ENCODE measurements at regions not wholly inside any gene's neighbourhood (a gene's known extent, or its start where the extent isn't known, plus 50 kb on each side); places are given as distances from the start of the nearest gene placed in this dataset.

- no peak for DNase-seq (ENCODE audit: low read depth in 2 of 2)
- H3K4me3 ChIP-seq (replicated peaks in 1 of 2; ENCODE audit: low read depth in 2 of 2, low read length in 2 of 2): no peak overlapping the region
- TF ChIP-seq CTCF (IDR thresholded peaks at IDR 0.05; ENCODE audit: low read depth, low read length): no peak
Observed at GRCh38 chr7:81629702-81630101, 140.1 kb downstream of the HGF start.

GRCh38 chr7:81628951-81629350 lies 140.9 kb downstream of the HGF start:
- H3K4me3 ChIP-seq (replicated peaks in 1 of 2; ENCODE audit: low read depth in 2 of 2, low read length in 2 of 2): no peak overlapping the region
- no peak for TF ChIP-seq CTCF (IDR thresholded peaks at IDR 0.05; ENCODE audit: low read depth, low read length)
- DNase-seq (ENCODE audit: low read depth in 2 of 2): no peak

DNA sequence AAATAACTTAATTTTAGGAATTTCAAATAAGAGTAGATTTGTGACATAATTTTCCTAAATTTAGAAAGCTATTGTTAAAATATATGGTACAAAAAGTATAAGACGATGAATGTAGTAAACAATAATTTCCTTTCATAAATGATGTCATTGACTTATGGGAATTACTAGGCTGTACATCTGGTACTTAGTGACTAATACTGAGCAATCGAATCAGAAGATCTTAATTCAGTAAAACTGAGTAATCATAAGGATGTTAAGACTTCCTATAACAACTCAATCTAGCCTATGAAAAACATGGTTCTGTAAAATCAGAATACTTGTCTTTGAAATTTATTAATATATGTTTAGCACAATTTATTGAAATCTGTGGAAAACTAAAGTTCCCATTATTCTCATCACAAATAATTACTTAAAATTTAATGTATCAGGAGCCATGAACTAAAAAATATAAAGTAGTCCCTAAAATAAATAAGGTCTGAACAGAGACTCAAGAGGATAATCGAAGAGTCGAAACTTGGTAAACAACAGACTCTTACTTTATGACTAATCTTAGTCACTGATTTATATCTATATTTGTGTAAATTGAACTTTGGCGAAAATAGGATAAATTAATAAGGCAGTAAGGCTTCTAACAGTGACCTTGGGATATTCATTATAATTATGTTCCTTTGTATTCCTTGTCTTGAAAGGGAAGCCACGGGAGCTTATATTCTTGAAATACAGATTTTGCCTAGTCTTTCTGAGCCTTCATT lies 142.1 kb downstream of the HGF start:
- H3K4me3 ChIP-seq (replicated peaks in 1 of 2; ENCODE audit: low read depth in 2 of 2, low read length in 2 of 2): no peak overlapping the region
- peak; percentile 69 to 95 for DNase-seq (ENCODE audit: low read depth in 2 of 2)
- no peak for TF ChIP-seq CTCF (IDR thresholded peaks at IDR 0.05; ENCODE audit: low read depth, low read length)

GRCh38 chr7:81626008-81626407 lies 143.8 kb downstream of the HGF start:
- no peak overlapping the region for H3K4me3 ChIP-seq (replicated peaks in 1 of 2; ENCODE audit: low read depth in 2 of 2, low read length in 2 of 2)
- DNase-seq (ENCODE audit: low read depth in 2 of 2): peak; percentile 78 to 86
- TF ChIP-seq CTCF (IDR thresholded peaks at IDR 0.05; ENCODE audit: low read depth, low read length): no peak

GRCh38 chr7:81624650-81625631 lies 144.9 kb downstream of the HGF start:
- no peak for TF ChIP-seq CTCF (IDR thresholded peaks at IDR 0.05; ENCODE audit: low read depth, low read length)
- no peak overlapping the region for H3K4me3 ChIP-seq (replicated peaks in 1 of 2; ENCODE audit: low read depth in 2 of 2, low read length in 2 of 2)
- no peak for DNase-seq (ENCODE audit: low read depth in 2 of 2)

- H3K4me3 ChIP-seq (replicated peaks in 1 of 2; ENCODE audit: low read depth in 2 of 2, low read length in 2 of 2): no peak overlapping the region
- no peak for TF ChIP-seq CTCF (IDR thresholded peaks at IDR 0.05; ENCODE audit: low read depth, low read length)
- no peak for DNase-seq (ENCODE audit: low read depth in 2 of 2)
Observed at GRCh38 chr7:81624021-81624592, 145.7 kb downstream of the HGF start.

Data from cardiac fibroblast (primary cell).